Stomach (tissue), 8 donors: ENCODE measurements at regions not wholly inside any gene's neighbourhood (a gene's known extent, or its start where the extent isn't known, plus 50 kb on each side); places are given as distances from the start of the nearest gene placed in this dataset.

Source experiments
- DNase-seq, 2 donors: peaks; one replicate each; pipeline versions ENCODE4 v3.0.0 to v3.0.0-alpha.2; 2013 to 2019
- H3K27ac ChIP-seq, 5 donors: fragments of 200-600 bp in 4 of 5; sonication (generic) in 4 of 5; one replicate each; pipeline ENCODE4 v1.5.1; 2013 to 2019; ENCODE audit warnings: mild to moderate bottlenecking in 1 of 5, moderate library complexity in 1 of 5
- H3K27me3 ChIP-seq, 3 donors: fragments of 200-600 bp; sonication (generic); one replicate each; pipeline ENCODE4 v1.5.1; 2017 to 2019; ENCODE audit warnings: mixed run types in 1 of 3
- H3K36me3 ChIP-seq, 4 donors: fragments of 200-600 bp; sonication (generic); 1 replicate in 3 of 4; 2 replicates in 1 of 4; pipeline ENCODE4 v1.5.1; 2016 to 2019
- H3K4me1 ChIP-seq, 4 donors: fragments of 200-600 bp; sonication (generic); one replicate each; pipeline ENCODE4 v1.5.1; 2016 to 2019
- H3K4me3 ChIP-seq, 4 donors: fragments of 200-600 bp; sonication (generic) in 3 of 4; one replicate each; pipeline ENCODE4 v1.5.1; 2016 to 2019; ENCODE audit warnings: mild to moderate bottlenecking in 1 of 4
- H3K9me3 ChIP-seq, 4 donors: fragments of 200-600 bp; sonication (generic); one replicate each; pipeline ENCODE4 v1.5.1; 2016 to 2019
- EP300 ChIP-seq: sonication (generic); formaldehyde crosslinking; IDR thresholded peaks from one replicate; pipeline ENCODE4 v1.6.1; 2017; ENCODE audit warnings: antibody characterized with exemption
- POLR2A ChIP-seq, 4 donors: fragments of 450-650 bp; IDR thresholded peaks; one replicate each; pipeline ENCODE4 v1.6.1; 2016; ENCODE audit warnings: antibody characterized with exemption in 4 of 4, control low read depth in 2 of 4, mild to moderate bottlenecking in 1 of 4, moderate library complexity in 1 of 4
- POLR2AphosphoS5 ChIP-seq, 3 donors: sonication (generic); formaldehyde crosslinking; IDR thresholded peaks; one replicate each; pipeline ENCODE4 v1.6.1; 2016; ENCODE audit warnings: antibody characterized with exemption in 3 of 3
- WGBS, 5 donors: extraction: QIAGEN DNeasy Blood & Tissue Kit in 3 of 5; methylation state at CpG; one replicate each; pipeline versions ENCODE4 v1.1.5 to v1.1.7; 2013 to 2018; 5-methylcytosine and 5-hydroxymethylcytosine counted together
- intact Hi-C: fragments of 100-400 bp; cut with DNase I; formaldehyde crosslinking; loops from one replicate; pipeline ENCODE4 v1.15.1; 2023; ENCODE audit warnings: low total_unique reads
- TF ChIP-seq, protein P1 (sequence below), 7 experiments: fragments of 450-650 bp in 4 of 7; fragments of 200-600 bp in 3 of 7; sonication (generic) in 3 of 7; IDR thresholded peaks; one replicate each; pipeline ENCODE4 v1.5.1; 2016 to 2019; ENCODE audit warnings: antibody characterized with exemption in 7 of 7, control low read depth in 2 of 7, mild to moderate bottlenecking in 1 of 7
- donor health status: healthy with polysubstance abuse.
- donor health status: Bipolar disorder and iron deficiency.
- donor health status: healthy.

DNA sequence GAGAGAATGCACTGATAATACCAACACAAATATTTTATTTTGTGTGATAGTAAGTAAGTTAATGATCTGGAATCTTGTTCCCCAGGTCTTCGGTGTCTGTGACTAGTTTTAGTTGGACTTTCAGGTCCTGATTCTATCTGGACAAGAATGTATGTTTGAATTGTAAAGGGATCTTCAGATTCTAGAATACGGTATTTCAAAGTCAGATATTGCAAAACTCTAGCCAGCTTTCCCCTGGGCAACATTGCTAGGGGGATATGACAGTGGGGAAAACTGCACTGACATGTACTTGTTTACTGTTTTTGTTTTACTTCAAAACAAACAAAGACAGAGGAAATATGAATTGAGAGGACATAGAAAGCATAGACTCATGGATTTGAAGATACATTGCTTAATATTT, 489.0 kb downstream of the FAM133A start:
- intact Hi-C loops = no loop called here
- TF ChIP-seq POLR2AphosphoS5 (IDR thresholded peaks at IDR 0.05) = no peak
- no peak for TF ChIP-seq EP300
- TF ChIP-seq, protein P1, sequence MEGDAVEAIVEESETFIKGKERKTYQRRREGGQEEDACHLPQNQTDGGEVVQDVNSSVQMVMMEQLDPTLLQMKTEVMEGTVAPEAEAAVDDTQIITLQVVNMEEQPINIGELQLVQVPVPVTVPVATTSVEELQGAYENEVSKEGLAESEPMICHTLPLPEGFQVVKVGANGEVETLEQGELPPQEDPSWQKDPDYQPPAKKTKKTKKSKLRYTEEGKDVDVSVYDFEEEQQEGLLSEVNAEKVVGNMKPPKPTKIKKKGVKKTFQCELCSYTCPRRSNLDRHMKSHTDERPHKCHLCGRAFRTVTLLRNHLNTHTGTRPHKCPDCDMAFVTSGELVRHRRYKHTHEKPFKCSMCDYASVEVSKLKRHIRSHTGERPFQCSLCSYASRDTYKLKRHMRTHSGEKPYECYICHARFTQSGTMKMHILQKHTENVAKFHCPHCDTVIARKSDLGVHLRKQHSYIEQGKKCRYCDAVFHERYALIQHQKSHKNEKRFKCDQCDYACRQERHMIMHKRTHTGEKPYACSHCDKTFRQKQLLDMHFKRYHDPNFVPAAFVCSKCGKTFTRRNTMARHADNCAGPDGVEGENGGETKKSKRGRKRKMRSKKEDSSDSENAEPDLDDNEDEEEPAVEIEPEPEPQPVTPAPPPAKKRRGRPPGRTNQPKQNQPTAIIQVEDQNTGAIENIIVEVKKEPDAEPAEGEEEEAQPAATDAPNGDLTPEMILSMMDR (IDR thresholded peaks at IDR 0.05) = no peak
- TF ChIP-seq POLR2A (IDR thresholded peaks at IDR 0.05) = no peak
- Histone ChIP-seq H3K9me3 (no peaks in the 10 kb centered on the region), H3K27ac (no peak overlapping the region), H3K4me3 (no peak overlapping the region), H3K36me3 (no peaks in the 10 kb centered on the region), H3K4me1 (no peaks in the 10 kb centered on the region), H3K27me3 (no peaks in the 10 kb centered on the region)
- WGBS, 5 donors = 71 to 85% (median 80%) methylated on average over 2 of the region's 2 CpGs
- DNase-seq = no peak

DNA sequence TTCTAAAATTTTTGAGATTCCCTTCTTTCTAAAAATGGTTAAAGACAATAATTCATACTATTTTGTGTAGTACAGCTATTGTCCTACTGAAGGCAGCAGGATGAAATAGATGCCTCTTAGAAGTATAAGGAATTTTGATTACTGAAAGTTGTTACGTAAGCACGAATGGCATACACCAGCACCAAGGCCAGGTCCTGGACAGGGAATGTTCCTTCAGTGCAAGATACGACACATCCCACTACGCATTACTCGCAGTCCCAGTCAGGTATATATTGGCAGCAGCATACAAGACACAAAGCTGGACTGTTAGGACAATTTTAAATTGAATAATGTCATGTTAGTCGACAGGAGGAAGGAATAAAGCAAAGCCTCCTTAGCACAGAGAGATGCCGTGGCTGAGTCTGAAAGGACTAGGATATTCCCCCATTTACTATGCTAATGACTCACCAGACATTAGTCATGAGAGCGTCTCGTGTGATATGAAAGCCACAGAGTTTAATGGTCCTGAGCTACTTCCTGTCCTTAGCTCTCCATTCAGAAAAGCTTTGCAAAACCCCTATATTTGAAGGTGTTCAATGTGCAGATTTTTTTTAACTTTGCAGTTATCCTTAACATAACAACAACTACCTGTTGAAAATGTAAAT, 504.3 kb downstream of the FAM133A start:
- TF ChIP-seq POLR2A (IDR thresholded peaks at IDR 0.05) (no peak), EP300 (no peak), POLR2AphosphoS5 (IDR thresholded peaks at IDR 0.05) (no peak)
- TF ChIP-seq, protein P1 (IDR thresholded peaks at IDR 0.05) = no peak
- Histone ChIP-seq H3K27ac (no peak overlapping the region), H3K4me1 (no peaks in the 10 kb centered on the region), H3K36me3 (no peaks in the 10 kb centered on the region), H3K27me3 (no peaks in the 10 kb centered on the region), H3K9me3 (peaks cover 0 to 4% (median 1%) of the 10 kb centered on the region in 4 donors), H3K4me3 (no peak overlapping the region)
- intact Hi-C loops = no loop called here
- DNase-seq = peak in 1 of 2 donors; percentile 1
- 62 to 75% (median 72%) methylated on average over 9 of the region's 9 CpGs for WGBS, 5 donors

DNA sequence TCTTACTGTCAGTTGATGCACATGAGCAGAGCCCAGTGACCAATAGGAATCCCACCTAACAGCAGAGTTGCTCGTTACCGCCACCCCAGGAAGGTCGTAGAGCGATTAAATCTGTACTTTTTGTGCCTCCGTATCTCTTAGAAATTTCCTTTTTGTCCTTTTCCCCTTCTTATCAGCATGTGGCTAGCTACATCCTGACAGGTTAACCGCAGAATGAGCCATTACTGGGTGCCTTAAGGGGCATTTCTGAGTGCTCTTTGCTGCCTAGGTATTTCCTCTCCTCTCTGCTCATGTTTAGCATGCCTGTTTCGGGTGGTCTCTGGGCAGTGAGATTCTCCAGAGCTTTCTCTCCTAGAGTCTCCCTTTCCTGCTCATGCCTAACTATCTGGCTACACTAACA, 530.5 kb downstream of the FAM133A start:
- H3K27me3 ChIP-seq = no peaks in the 10 kb centered on the region
- WGBS, 5 donors = 48 to 77% (median 76%) methylated on average over 4 to 7 of the region's 7 CpGs
- no peak overlapping the region for H3K27ac ChIP-seq
- no peaks in the 10 kb centered on the region for H3K4me1 ChIP-seq
- no peak overlapping the region for H3K4me3 ChIP-seq
- intact Hi-C loops = no loop called here
- H3K36me3 ChIP-seq = no peaks in the 10 kb centered on the region
- TF ChIP-seq EP300 (no peak), POLR2AphosphoS5 (IDR thresholded peaks at IDR 0.05) (no peak), POLR2A (IDR thresholded peaks at IDR 0.05) (no peak)
- TF ChIP-seq, protein P1 (IDR thresholded peaks at IDR 0.05) = no peak
- no peaks in the 10 kb centered on the region for H3K9me3 ChIP-seq
- DNase-seq = no peak

DNA sequence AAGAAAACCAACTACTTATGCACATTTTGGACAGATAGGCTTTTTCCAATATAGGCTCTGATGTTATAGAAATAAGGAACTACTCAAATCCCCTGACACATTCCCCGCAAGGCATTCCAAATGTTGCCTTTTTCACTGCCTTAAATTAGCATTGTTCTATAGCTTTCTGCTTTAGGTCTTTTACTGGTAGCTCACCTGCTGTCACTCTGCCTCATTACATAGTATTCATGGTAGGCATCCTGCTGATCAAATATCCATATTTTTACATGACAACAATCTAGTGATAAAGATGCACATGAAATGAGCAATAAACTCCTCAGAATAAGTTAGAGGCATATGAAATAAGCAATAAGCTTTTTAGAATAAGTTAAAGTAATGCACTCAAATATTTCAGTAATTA, 542.7 kb downstream of the FAM133A start:
- no peaks in the 10 kb centered on the region for H3K27me3 ChIP-seq
- intact Hi-C loops = no loop called here

More for the DNA sequence above, 542.7 kb downstream of the FAM133A start:
- no peak for DNase-seq
- no peak for TF ChIP-seq EP300
- TF ChIP-seq, protein P1 (IDR thresholded peaks at IDR 0.05) = no peak
- TF ChIP-seq POLR2A (IDR thresholded peaks at IDR 0.05) = no peak
- TF ChIP-seq POLR2AphosphoS5 (IDR thresholded peaks at IDR 0.05) = no peak
- 53 to 82% (median 69%) methylated on average over 1 of the region's 1 CpG for WGBS, 5 donors
- Histone ChIP-seq H3K9me3 (no peaks in the 10 kb centered on the region), H3K4me1 (no peaks in the 10 kb centered on the region), H3K27ac (no peak overlapping the region), H3K36me3 (no peaks in the 10 kb centered on the region), H3K4me3 (no peak overlapping the region)
